ENCODE measurements at regions not wholly inside any gene's neighbourhood (a gene's known extent, or its start where the extent isn't known, plus 50 kb on each side); places are given as distances from the start of the nearest gene placed in this dataset.
A peak's percentile ranks its signal among the peaks of the same experiment; 100 is the strongest.
"Not testable (repeated sequence)": the region's sequence is repeated elsewhere in the genome, so short reads cannot be mapped to it uniquely, and the experiment has no call there.

DNA sequence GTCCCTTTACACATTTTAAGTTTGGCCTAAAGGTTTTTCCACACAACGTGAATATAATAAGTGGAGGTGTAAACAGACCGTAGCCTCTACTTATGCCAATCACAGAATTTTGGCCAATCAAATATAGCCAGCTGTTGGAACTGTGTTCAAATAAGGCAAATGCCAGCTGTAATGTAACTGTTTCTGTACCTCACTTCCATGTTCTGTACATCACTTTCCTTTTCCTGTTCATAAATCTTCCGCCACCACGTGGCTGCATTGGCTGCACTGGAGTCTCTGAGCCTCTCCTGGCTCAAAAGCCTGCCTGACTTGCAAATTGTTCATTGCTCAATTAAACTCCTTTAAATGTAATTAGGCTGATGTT, 105.1 kb upstream of the SMIM31 start:
- no peak overlapping the region for H3K4me3 ChIP-seq (ENCODE audit: low read depth, low read length)
- TF ChIP-seq MYC (IDR thresholded peaks at IDR 0.05; ENCODE audit: low read depth, low read length) = no peak
- TF ChIP-seq POLR2A (IDR thresholded peaks at IDR 0.05; ENCODE audit: extremely low read depth, insufficient read length) = no peak
- TF ChIP-seq CTCF (IDR thresholded peaks at IDR 0.05; ENCODE audit: low read depth, low read length) = no peak
- TF ChIP-seq MAX (IDR thresholded peaks at IDR 0.05; ENCODE audit: low read depth, low read length) = no peak
- no peak for DNase-seq (ENCODE audit: low read depth)

DNA sequence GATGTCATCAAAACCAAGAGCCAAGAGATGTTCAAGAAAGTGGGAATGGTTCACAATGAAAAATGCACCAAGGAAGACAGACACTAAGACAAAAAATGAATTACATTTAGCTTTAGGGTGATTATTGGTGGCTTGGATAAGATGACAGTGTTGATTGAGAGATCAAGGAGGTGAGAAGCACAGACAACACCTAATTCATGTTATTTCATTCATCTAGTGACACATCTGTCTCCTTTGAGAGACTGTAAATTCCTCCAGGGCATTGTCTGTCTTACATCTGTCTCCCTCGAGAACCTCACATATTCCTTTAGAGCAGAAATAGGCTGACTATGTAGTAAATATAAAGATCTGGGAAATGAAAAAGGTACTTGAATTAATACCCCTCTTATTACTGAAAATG, 94.2 kb upstream of the SMIM31 start:
- no peak for DNase-seq (ENCODE audit: low read depth)
- TF ChIP-seq MYC (IDR thresholded peaks at IDR 0.05; ENCODE audit: low read depth, low read length) (no peak), POLR2A (IDR thresholded peaks at IDR 0.05; ENCODE audit: extremely low read depth, insufficient read length) (no peak), CTCF (IDR thresholded peaks at IDR 0.05; ENCODE audit: low read depth, low read length) (no peak), MAX (IDR thresholded peaks at IDR 0.05; ENCODE audit: low read depth, low read length) (no peak)
- H3K4me3 ChIP-seq (ENCODE audit: low read depth, low read length) = no peak overlapping the region

DNA sequence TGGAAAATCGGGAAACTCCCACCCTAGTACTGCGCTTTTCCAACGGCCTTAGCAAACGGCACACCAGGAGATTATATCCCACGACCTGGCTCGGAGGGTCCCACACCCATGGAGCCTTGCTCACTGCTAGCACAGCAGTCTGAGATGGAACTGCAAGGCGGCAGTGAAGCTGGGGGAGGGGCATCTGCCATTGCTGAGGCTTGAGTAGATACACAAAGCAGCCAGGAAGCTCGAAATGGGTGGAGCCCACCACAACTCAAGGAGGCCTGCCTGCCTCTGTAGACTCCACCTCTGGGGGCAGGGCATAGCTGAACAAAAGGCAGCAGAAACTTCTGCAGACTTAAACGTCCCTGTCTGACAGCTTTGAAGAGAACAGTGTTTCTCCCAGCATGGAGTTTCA, 77.8 kb upstream of the SMIM31 start:
- not testable (repeated sequence) for DNase-seq (ENCODE audit: low read depth); H3K4me3 ChIP-seq (ENCODE audit: low read depth, low read length)

GRCh38 chr4:164683040-164683439, 70.9 kb upstream of the SMIM31 start:
- no peak overlapping the region for H3K4me3 ChIP-seq (ENCODE audit: low read depth, low read length)
- no peak for DNase-seq (ENCODE audit: low read depth)
- no peak for TF ChIP-seq POLR2A (IDR thresholded peaks at IDR 0.05; ENCODE audit: extremely low read depth, insufficient read length)
- TF ChIP-seq MYC (IDR thresholded peaks at IDR 0.05; ENCODE audit: low read depth, low read length) = no peak
- TF ChIP-seq CTCF (IDR thresholded peaks at IDR 0.05; ENCODE audit: low read depth, low read length) = no peak
- TF ChIP-seq MAX (IDR thresholded peaks at IDR 0.05; ENCODE audit: low read depth, low read length) = no peak

DNA sequence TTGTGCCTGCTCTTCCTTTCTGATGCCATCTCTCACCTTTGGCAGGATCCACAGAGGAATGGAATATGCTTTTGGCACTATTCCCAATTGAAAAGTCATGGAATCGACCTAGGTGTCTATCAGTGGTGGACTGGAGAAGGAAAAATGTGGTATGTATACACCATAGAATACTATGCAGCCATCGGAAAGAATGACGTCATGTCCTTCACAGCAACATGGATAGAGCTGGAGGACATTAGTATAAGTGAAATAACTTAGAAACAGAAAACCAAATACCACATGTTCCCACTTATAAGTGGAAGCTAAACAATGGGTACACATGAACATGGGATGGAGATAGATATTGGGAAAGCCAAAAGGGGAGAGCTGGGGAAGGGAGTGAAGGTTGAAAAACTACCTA, 58.3 kb upstream of the SMIM31 start:
- DNase-seq (ENCODE audit: low read depth) = no peak
- TF ChIP-seq MYC (IDR thresholded peaks at IDR 0.05; ENCODE audit: low read depth, low read length) = no peak
- no peak for TF ChIP-seq CTCF (IDR thresholded peaks at IDR 0.05; ENCODE audit: low read depth, low read length)
- TF ChIP-seq MAX (IDR thresholded peaks at IDR 0.05; ENCODE audit: low read depth, low read length) = no peak
- no peak for TF ChIP-seq POLR2A (IDR thresholded peaks at IDR 0.05; ENCODE audit: extremely low read depth, insufficient read length)
- no peak overlapping the region for H3K4me3 ChIP-seq (ENCODE audit: low read depth, low read length)

DNA sequence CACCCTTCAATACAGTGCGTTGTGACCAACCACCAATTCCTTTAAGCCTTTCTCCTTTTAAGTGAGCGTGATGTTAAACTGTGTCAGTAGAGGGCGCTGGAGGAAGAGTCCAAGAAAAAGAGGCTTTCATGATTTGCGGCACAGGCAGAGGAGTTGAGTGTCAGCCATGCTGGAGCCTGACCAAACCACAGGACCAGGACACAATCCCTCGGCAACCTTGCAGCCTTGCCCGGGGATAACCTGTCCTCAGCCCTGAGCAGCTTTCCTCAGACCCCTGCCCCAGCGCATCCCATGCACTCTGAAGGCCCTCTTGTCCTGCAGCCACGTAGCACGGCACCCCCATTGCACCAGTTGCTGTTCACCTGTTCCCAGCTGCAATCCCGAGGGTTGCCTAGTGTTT, 53.5 kb upstream of the SMIM31 start:
- DNase-seq (ENCODE audit: low read depth) = peak; percentile 42
- no peak overlapping the region for H3K4me3 ChIP-seq (ENCODE audit: low read depth, low read length)
- no peak for TF ChIP-seq MYC (IDR thresholded peaks at IDR 0.05; ENCODE audit: low read depth, low read length)
- TF ChIP-seq CTCF (IDR thresholded peaks at IDR 0.05; ENCODE audit: low read depth, low read length) = peak; percentile 46
- no peak for TF ChIP-seq POLR2A (IDR thresholded peaks at IDR 0.05; ENCODE audit: extremely low read depth, insufficient read length)

Data from NB4 (cell line).